ENCODE measurements at regions not wholly inside any gene's neighbourhood (a gene's known extent, or its start where the extent isn't known, plus 50 kb on each side); places are given as distances from the start of the nearest gene placed in this dataset.

DNA sequence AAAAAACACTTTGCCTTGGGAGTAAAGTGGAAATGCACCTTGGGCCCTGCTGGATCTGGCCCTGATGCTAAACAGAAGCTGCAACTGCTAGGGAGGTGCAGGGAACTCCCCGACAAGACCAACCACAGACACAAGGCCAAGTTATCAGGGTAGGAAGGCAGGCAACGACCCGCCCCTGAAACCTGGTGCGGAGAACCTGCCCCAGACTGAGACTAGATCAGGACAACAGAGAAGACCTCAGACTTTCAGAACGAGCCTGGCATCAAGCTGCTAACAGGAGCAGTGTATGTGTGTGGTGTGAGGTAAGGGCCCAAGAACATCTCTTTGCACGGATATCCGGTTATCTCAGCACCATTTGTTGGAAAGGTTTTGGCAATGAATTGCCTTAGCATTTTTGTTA lies 233.7 kb upstream of the RTL1 start:
- dilution Hi-C loops (cut with HindIII; ENCODE audit: low sequenced_read_pairs, unreplicated experiment): no loop called here
- DNase-seq: no peak
- H3K9me1 ChIP-seq (ENCODE audit: insufficient read depth, low read length): no peaks in the 10 kb centered on the region
- no peaks in the 10 kb centered on the region for H3K4me1 ChIP-seq (ENCODE audit: control insufficient read depth, insufficient read depth, low read length)
- no peak for ATAC-seq (ENCODE audit: low read depth)
- H2BK20ac ChIP-seq (ENCODE audit: low read depth, low read length): no peak overlapping the region
- peak overlapping the region; percentile 27 for H2AFZ ChIP-seq (replicated peaks; ENCODE audit: low read length, poor library complexity)
- no peak overlapping the region for H3K4me2 ChIP-seq (ENCODE audit: low read depth, low read length)
- BruUV-seq (replicated peaks): no TSS peak
- H2BK5ac ChIP-seq (ENCODE audit: low read depth, low read length, poor library complexity, severe bottlenecking): no peak overlapping the region
- H3K4ac ChIP-seq (ENCODE audit: low read depth, low read length): no peak overlapping the region
- H2BK120ac ChIP-seq (ENCODE audit: low read depth, low read length): no peak overlapping the region
- no peak overlapping the region for H3K27ac ChIP-seq (ENCODE audit: insufficient read depth, low read length)
- no peak overlapping the region for H2BK15ac ChIP-seq (ENCODE audit: low read depth, low read length)
- H3K23ac ChIP-seq (ENCODE audit: low read depth, low read length): no peak overlapping the region
- no peak overlapping the region for H4K91ac ChIP-seq (ENCODE audit: insufficient read depth, low read depth, low read length)
- no peak overlapping the region for H3K4me3 ChIP-seq (ENCODE audit: insufficient read depth, low read depth, low read length)
- H3K27me3 ChIP-seq (ENCODE audit: control insufficient read depth, insufficient read depth, low read length): peaks cover 6% of the 10 kb centered on the region; the same call in 1 of the 2 replicates
- WGBS, 2 experiments (ENCODE audit: extremely low coverage in 2 of 2, insufficient read length in 1 of 2): no CpG with 5 or more reads among the region's 7 CpGs
- H3K36me3 ChIP-seq (ENCODE audit: control insufficient read depth, insufficient read depth, low read length): no peaks in the 10 kb centered on the region
- H4K5ac ChIP-seq (ENCODE audit: low read depth, low read length): no peak overlapping the region
- intact Hi-C loops (cut with micrococcal nuclease): no loop called here
- H3K9ac ChIP-seq (ENCODE audit: low read depth, low read length): no peak overlapping the region
- H2AK5ac ChIP-seq (ENCODE audit: low read depth, low read length): no peak overlapping the region
- no peak overlapping the region for H2AK9ac ChIP-seq (replicated peaks; ENCODE audit: low read depth, low read length, poor library complexity)
- H3K14ac ChIP-seq (replicated peaks; ENCODE audit: low read depth, low read length): no peak overlapping the region
- H3K18ac ChIP-seq (ENCODE audit: low read depth, low read length): no peak overlapping the region
- in situ Hi-C loops (cut with MboI; ENCODE audit: low sequenced_read_pairs): no loop called here
- CTCF ChIA-PET: no interaction called here
- no peaks in the 10 kb centered on the region for H3K9me3 ChIP-seq (ENCODE audit: control insufficient read depth, insufficient read depth, low read length)
- POLR2A ChIA-PET (ENCODE audit: unreplicated experiment): no interaction called here
- H3K56ac ChIP-seq (ENCODE audit: extremely low read depth, insufficient read depth, low read length): no peak overlapping the region
- TF ChIP-seq FOS (IDR thresholded peaks at IDR 0.05; ENCODE audit: low read depth, low read length) (no peak), POLR2A (IDR thresholded peaks at IDR 0.05; ENCODE audit: low read depth, low read length) (no peak), CEBPB (IDR thresholded peaks at IDR 0.05; ENCODE audit: low read depth, low read length) (no peak), MAFK (IDR thresholded peaks at IDR 0.05; ENCODE audit: low read depth, low read length) (no peak), MXI1 (IDR thresholded peaks at IDR 0.05; ENCODE audit: borderline replicate concordance, low read depth, low read length) (no peak), RCOR1 (IDR thresholded peaks at IDR 0.05; ENCODE audit: insufficient replicate concordance, low read length) (no peak), NFE2L2 (IDR thresholded peaks at IDR 0.05; ENCODE audit: low read depth, low read length) (no peak), RAD21 (IDR thresholded peaks at IDR 0.05; ENCODE audit: low read length) (no peak), MAZ (IDR thresholded peaks at IDR 0.05; ENCODE audit: borderline replicate concordance, low read depth, low read length) (no peak), BHLHE40 (IDR thresholded peaks at IDR 0.05; ENCODE audit: low read depth, low read length) (no peak), RFX5 (IDR thresholded peaks at IDR 0.05; ENCODE audit: low read depth, low read length) (no peak)
- TF ChIP-seq, protein P1, sequence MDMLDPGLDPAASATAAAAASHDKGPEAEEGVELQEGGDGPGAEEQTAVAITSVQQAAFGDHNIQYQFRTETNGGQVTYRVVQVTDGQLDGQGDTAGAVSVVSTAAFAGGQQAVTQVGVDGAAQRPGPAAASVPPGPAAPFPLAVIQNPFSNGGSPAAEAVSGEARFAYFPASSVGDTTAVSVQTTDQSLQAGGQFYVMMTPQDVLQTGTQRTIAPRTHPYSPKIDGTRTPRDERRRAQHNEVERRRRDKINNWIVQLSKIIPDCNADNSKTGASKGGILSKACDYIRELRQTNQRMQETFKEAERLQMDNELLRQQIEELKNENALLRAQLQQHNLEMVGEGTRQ (IDR thresholded peaks at IDR 0.05; ENCODE audit: low read depth, low read length): no peak
- TF ChIP-seq, protein P2, sequence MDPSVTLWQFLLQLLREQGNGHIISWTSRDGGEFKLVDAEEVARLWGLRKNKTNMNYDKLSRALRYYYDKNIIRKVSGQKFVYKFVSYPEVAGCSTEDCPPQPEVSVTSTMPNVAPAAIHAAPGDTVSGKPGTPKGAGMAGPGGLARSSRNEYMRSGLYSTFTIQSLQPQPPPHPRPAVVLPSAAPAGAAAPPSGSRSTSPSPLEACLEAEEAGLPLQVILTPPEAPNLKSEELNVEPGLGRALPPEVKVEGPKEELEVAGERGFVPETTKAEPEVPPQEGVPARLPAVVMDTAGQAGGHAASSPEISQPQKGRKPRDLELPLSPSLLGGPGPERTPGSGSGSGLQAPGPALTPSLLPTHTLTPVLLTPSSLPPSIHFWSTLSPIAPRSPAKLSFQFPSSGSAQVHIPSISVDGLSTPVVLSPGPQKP (IDR thresholded peaks at IDR 0.05; ENCODE audit: borderline replicate concordance, low read depth, low read length): no peak
- no peak overlapping the region for H4K8ac ChIP-seq (ENCODE audit: low read depth in 2 of 2, low read length in 2 of 2)
- no peaks in the 10 kb centered on the region for H3K79me1 ChIP-seq (ENCODE audit: low read depth in 1 of 2, low read length in 2 of 2)
- no peaks in the 10 kb centered on the region for H4K20me1 ChIP-seq (ENCODE audit: insufficient read depth, low read length)
